ENCODE measurements at regions not wholly inside any gene's neighbourhood (a gene's known extent, or its start where the extent isn't known, plus 50 kb on each side); places are given as distances from the start of the nearest gene placed in this dataset.

- H4K5ac ChIP-seq (ENCODE audit: insufficient read length, low read depth, low read length): no peak overlapping the region
- H3K23ac ChIP-seq (ENCODE audit: insufficient read length, low read depth, low read length): no peak overlapping the region
- H3K14ac ChIP-seq (ENCODE audit: insufficient read depth, low read length): no peak overlapping the region
- no peak overlapping the region for H3K18ac ChIP-seq (ENCODE audit: insufficient read length, low read depth, low read length)
- no peaks in the 10 kb centered on the region for H3K79me1 ChIP-seq (ENCODE audit: insufficient read depth, low read depth, low read length, poor library complexity, severe bottlenecking)
- no peak overlapping the region for H3T11ph ChIP-seq (ENCODE audit: low read length)
- H3K4me1 ChIP-seq (ENCODE audit: insufficient read depth, low read length): no peaks in the 10 kb centered on the region
- no peak overlapping the region for H2BK20ac ChIP-seq (ENCODE audit: low read depth, low read length, poor library complexity, severe bottlenecking)
- H2BK12ac ChIP-seq (ENCODE audit: insufficient read length, low read depth, low read length): no peak overlapping the region
- H3K27ac Mint-ChIP-seq: no peak overlapping the region
- H3K4me2 ChIP-seq (ENCODE audit: insufficient read depth, insufficient read length, low read length): no peak overlapping the region
- no peak overlapping the region for H3K9ac ChIP-seq (ENCODE audit: extremely low read depth, insufficient read length, low read length)
- no peak overlapping the region for H3K27ac ChIP-seq (ENCODE audit: insufficient read length, low read depth, low read length)
- no peaks in the 10 kb centered on the region for H4K20me1 ChIP-seq (ENCODE audit: control insufficient read depth, insufficient read depth, insufficient read length)
- DNase-seq: no peak
- no peak overlapping the region for H4K8ac ChIP-seq (replicated peaks; ENCODE audit: insufficient read length, low read depth, low read length)
- H3K56ac ChIP-seq (ENCODE audit: insufficient read length, low read depth, low read length): no peak overlapping the region
- H3K4ac ChIP-seq (ENCODE audit: low read depth, low read length): no peak overlapping the region
- H3K23me2 ChIP-seq (ENCODE audit: insufficient read length, low read depth, low read length, poor library complexity, severe bottlenecking): no peaks in the 10 kb centered on the region
- no peaks in the 10 kb centered on the region for H3K36me3 Mint-ChIP-seq (ENCODE audit: insufficient read depth in 1 of 3, low read depth in 3 of 3)
- H2AFZ ChIP-seq (ENCODE audit: low read length): no peak overlapping the region
- WGBS (ENCODE audit: extremely low coverage, insufficient read length, low lambda C conversion rate): no CpG with 5 or more reads among the region's 3 CpGs
- peaks cover 0 to 10% of the 10 kb centered on the region in 2 experiments; a peak in 2 of 4 replicates for H3K4me1 Mint-ChIP-seq
- no peak overlapping the region for H2AK5ac ChIP-seq (ENCODE audit: insufficient read length, low read length)
- H3K9me3 Mint-ChIP-seq: no peaks in the 10 kb centered on the region
- no peaks in the 10 kb centered on the region for H3K79me2 ChIP-seq (ENCODE audit: insufficient read depth, low read length)
- no peaks in the 10 kb centered on the region for H3K9me3 ChIP-seq (ENCODE audit: control insufficient read depth, low read depth, low read length)
- no peaks in the 10 kb centered on the region for H3K27me3 ChIP-seq (ENCODE audit: insufficient read depth, low read length)
- peaks cover 65% of the 10 kb centered on the region for H3K27me3 Mint-ChIP-seq (ENCODE audit: low read depth)
- no peak overlapping the region for H2BK120ac ChIP-seq (ENCODE audit: low read depth, low read length, poor library complexity, severe bottlenecking)
- H2BK15ac ChIP-seq (ENCODE audit: low read depth, low read length): no peak overlapping the region
- H3K4me3 Mint-ChIP-seq: no peak overlapping the region
- H2BK5ac ChIP-seq (ENCODE audit: insufficient read length, low read length): no peak overlapping the region
- TF ChIP-seq CTCF (conservative IDR thresholded peaks at IDR 0.05): no peak
- no peak overlapping the region for H4K91ac ChIP-seq (ENCODE audit: insufficient read length, low read depth, low read length)
Measured at GRCh38 chr11:45362636-45363035, 76.5 kb upstream of the SYT13 start.

Data from H9 (cell line).